ENCODE measurements at regions not wholly inside any gene's neighbourhood (a gene's known extent, or its start where the extent isn't known, plus 50 kb on each side); places are given as distances from the start of the nearest gene placed in this dataset.

GRCh38 chr2:241935314-241935713, 65.8 kb downstream of the RTP5 start:
- ChIA-PET CTCF (interaction anchor here (1.8 kb wide), 1 partner anchor 15 kb away, joined by 5 read pairs; no protein-coding TSS in a partner anchor), POLR2A (no interaction called here)
- TF ChIP-seq CTCF (IDR thresholded peaks at IDR 0.05; ENCODE audit: control extremely low read depth, extremely low read depth, low read depth, missing control alignments) = no peak
- no peak for DNase-seq (ENCODE audit: extremely low spot score)

- no peak for DNase-seq (ENCODE audit: extremely low spot score)
- no peak for TF ChIP-seq CTCF (IDR thresholded peaks at IDR 0.05; ENCODE audit: control extremely low read depth, extremely low read depth, low read depth, missing control alignments)
- ChIA-PET POLR2A (no interaction called here), CTCF (no interaction called here)
Observed at GRCh38 chr2:241935774-241936173, 66.2 kb downstream of the RTP5 start.

- CTCF ChIA-PET = no interaction called here
- TF ChIP-seq CTCF (IDR thresholded peaks at IDR 0.05; ENCODE audit: control extremely low read depth, extremely low read depth, low read depth, missing control alignments) = no peak
- POLR2A ChIA-PET = no interaction called here
- no peak for DNase-seq (ENCODE audit: extremely low spot score)
Observed at GRCh38 chr2:241936457-241937133, 67.1 kb downstream of the RTP5 start.

GRCh38 chr2:241937297-241937696, 67.8 kb downstream of the RTP5 start:
- no peak for TF ChIP-seq CTCF (IDR thresholded peaks at IDR 0.05; ENCODE audit: control extremely low read depth, extremely low read depth, low read depth, missing control alignments)
- ChIA-PET POLR2A (no interaction called here), CTCF (no interaction called here)
- DNase-seq (ENCODE audit: extremely low spot score) = no peak

GRCh38 chr2:241939541-241939940, 70.0 kb downstream of the RTP5 start:
- ChIA-PET CTCF (interaction anchor here (2.0 kb wide), 1 partner anchor 21 kb away, joined by 4 read pairs; no protein-coding TSS in a partner anchor), POLR2A (no interaction called here)
- no peak for TF ChIP-seq CTCF (IDR thresholded peaks at IDR 0.05; ENCODE audit: control extremely low read depth, extremely low read depth, low read depth, missing control alignments)
- DNase-seq (ENCODE audit: extremely low spot score) = no peak

GRCh38 chr2:241940329-241940728, 70.8 kb downstream of the RTP5 start:
- POLR2A ChIA-PET = no interaction called here

More at GRCh38 chr2:241940329-241940728, 70.8 kb downstream of the RTP5 start:
- TF ChIP-seq CTCF (IDR thresholded peaks at IDR 0.05; ENCODE audit: control extremely low read depth, extremely low read depth, low read depth, missing control alignments) = no peak
- CTCF ChIA-PET = interaction anchor here (2.5 kb wide), 1 partner anchor 11 kb away, joined by 12 read pairs; no protein-coding TSS in a partner anchor
- no peak for DNase-seq (ENCODE audit: extremely low spot score)
